Activated naive CD4-positive, alpha-beta T cell treated with anti-CD3 and anti-CD28 coated beads for 36 hours (primary cell): ENCODE measurements at regions not wholly inside any gene's neighbourhood (a gene's known extent, or its start where the extent isn't known, plus 50 kb on each side); places are given as distances from the start of the nearest gene placed in this dataset.

ENCODE experiments used
- CTCF ChIA-PET: fragments of 350-600 bp; sonication (Branson Sonifier 250); formaldehyde crosslinking; loops from one replicate; lab custom pipeline; 2021; ENCODE audit warnings: antibody characterized with exemption; lab: Charles Lee
- DNase-seq: peaks from one replicate; pipeline ENCODE4 v3.0.0-alpha.2; 2020
- H3K27ac Mint-ChIP-seq: one replicate; pipeline ENCODE4 v1.8.0; 2021; ENCODE audit warnings: mild to moderate bottlenecking, mixed read lengths
- H3K27me3 Mint-ChIP-seq: one replicate; pipeline ENCODE4 v1.8.0; 2021; ENCODE audit warnings: low read depth, mixed read lengths
- H3K36me3 Mint-ChIP-seq: one replicate; pipeline ENCODE4 v1.8.0; 2021; ENCODE audit warnings: low read depth, mixed read lengths
- H3K4me1 Mint-ChIP-seq: one replicate; pipeline ENCODE4 v1.8.0; 2021; ENCODE audit warnings: low read depth, mixed read lengths
- H3K4me3 Mint-ChIP-seq: one replicate; pipeline ENCODE4 v1.8.0; 2021; ENCODE audit warnings: mild to moderate bottlenecking, moderate library complexity, mixed read lengths
- H3K9me3 Mint-ChIP-seq: one replicate; pipeline ENCODE4 v1.8.0; 2021; ENCODE audit warnings: mixed read lengths
- intact Hi-C: fragments of 100-400 bp; cut with micrococcal nuclease; formaldehyde crosslinking; loops from one replicate; pipeline ENCODE4 v1.15.1; 2023

DNA sequence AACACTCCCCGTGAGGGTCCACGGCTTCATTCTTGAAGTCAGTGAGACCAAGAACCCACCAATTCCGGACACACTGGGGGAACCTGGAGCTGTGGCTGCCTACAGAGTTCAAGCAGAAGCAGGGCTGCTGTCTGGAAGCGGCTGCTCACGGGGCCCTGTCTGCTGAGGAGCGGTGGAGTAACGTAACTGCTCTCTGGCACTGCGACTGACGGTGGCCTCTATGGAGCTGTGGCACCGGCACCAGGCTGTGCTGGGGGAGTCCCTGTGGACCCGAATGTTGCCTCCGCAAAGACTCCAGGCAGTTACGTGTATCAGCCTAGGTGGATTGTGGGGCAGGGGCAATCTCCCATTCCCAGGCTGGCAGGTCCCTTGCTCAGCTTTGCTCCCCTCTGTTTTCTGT, 703.3 kb upstream of the FRG1 start:
- Mint-ChIP-seq H3K27ac (no peak overlapping the region), H3K36me3 (no peaks in the 10 kb centered on the region), H3K4me1 (no peaks in the 10 kb centered on the region), H3K27me3 (no peaks in the 10 kb centered on the region), H3K4me3 (no peak overlapping the region), H3K9me3 (peaks cover 5% of the 10 kb centered on the region)
- intact Hi-C loops = no loop called here
- DNase-seq = no peak
- CTCF ChIA-PET = no interaction called here

DNA sequence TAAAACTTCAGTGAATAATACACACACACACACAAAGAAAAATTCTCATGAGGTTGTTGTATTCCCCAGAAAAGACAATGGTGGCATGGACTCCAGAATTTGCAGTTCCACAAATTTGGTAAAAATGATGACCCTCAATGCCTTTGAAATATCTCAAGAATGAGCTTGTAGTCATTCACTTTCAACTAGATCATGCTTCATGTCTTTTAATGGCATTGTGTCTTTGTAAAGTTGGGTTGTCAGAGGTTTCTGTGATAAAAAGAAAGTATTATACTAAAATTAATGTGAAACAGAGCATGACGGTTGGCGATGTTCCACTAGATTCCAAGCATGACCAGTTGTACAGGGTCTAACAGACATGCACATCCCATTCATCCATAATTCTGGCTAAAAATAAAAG, 685.0 kb upstream of the FRG1 start:
- no peak overlapping the region for H3K4me3 Mint-ChIP-seq
- H3K4me1 Mint-ChIP-seq = no peaks in the 10 kb centered on the region
- DNase-seq = no peak
- H3K9me3 Mint-ChIP-seq = peaks cover 10% of the 10 kb centered on the region
- H3K36me3 Mint-ChIP-seq = no peaks in the 10 kb centered on the region
- no peaks in the 10 kb centered on the region for H3K27me3 Mint-ChIP-seq
- CTCF ChIA-PET = no interaction called here
- no peak overlapping the region for H3K27ac Mint-ChIP-seq
- intact Hi-C loops = no loop called here

DNA sequence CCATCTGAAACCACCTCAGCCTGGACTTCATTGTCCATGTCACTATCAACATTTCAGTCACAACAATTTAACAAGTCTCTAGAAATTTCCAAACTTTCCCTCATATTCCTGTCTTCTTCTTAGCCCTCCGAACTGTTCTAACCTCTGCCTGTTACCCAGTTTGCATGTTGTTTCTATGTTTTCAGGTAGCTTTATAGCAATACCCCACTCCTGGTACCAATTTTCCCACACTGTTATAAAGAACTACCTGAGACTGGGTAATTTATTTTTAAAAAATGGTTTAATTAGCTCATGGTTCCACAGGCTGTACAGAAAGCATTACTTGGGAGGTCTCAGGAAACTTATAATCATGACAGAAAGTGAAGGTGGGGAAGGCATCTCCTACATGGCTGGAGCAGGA, 679.2 kb upstream of the FRG1 start:
- CTCF ChIA-PET = no interaction called here
- Mint-ChIP-seq H3K27ac (no peak overlapping the region), H3K27me3 (no peaks in the 10 kb centered on the region), H3K4me1 (no peaks in the 10 kb centered on the region), H3K9me3 (peaks cover 7% of the 10 kb centered on the region), H3K36me3 (no peaks in the 10 kb centered on the region), H3K4me3 (no peak overlapping the region)
- intact Hi-C loops = no loop called here
- no peak for DNase-seq

DNA sequence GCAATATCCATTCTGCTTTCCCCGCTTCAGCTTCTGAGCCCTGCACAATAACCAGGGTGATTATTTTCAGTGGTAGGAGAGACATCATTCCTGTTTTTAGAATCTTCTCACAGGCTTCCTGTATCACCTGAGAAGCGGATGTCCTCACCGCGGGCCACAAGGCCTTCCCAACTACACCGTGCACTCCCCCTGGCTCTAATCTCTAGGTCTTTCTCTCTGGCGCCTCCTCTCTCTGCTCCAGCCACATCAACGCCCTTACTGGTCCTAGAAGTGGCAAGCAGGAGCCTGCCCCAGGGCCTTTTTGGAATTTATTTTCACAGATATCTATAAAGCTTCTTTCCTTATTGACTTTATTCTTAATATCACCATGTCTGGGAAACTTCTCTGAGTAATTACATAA, 675.2 kb upstream of the FRG1 start:
- intact Hi-C loops = no loop called here

DNA sequence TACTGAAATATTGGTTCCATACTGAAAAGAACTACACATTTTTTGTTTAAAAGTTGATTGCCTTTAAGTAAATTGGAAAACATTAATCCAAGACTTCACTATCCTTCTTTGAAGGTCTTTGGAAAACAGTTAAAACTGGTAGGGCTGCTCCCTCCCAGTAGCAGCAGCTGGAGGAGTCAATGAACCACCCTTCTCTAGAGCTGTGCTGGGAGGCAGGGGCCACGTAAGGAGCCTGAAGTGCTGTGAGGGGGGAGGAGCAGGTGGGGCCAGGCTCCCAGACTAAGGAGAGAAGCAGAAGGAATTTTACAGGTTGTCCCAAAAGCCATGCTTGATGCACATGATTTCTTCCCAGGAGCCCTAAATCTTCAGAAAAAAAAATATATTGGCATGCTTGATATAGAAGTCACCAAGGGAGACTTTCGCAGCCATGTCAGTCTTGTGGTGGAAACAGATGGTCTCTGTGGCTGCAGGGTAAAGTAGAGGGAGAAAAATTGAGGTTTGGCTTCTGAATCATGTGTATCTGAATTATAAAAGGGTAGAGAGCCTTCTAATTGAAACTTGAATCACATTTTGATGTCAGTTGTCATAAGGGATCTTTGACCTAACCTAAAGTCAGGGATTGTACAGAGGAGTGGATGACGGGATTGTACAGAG, 673.2 kb upstream of the FRG1 start:
- no peak overlapping the region for H3K27ac Mint-ChIP-seq
- no peaks in the 10 kb centered on the region for H3K27me3 Mint-ChIP-seq

More for the DNA sequence above, 675.2 kb upstream of the FRG1 start:
- Mint-ChIP-seq H3K4me3 (no peak overlapping the region), H3K9me3 (peaks cover 17% of the 10 kb centered on the region), H3K27ac (no peak overlapping the region), H3K4me1 (no peaks in the 10 kb centered on the region), H3K36me3 (peaks cover 3% of the 10 kb centered on the region), H3K27me3 (no peaks in the 10 kb centered on the region)
- CTCF ChIA-PET = no interaction called here
- DNase-seq = no peak

DNA sequence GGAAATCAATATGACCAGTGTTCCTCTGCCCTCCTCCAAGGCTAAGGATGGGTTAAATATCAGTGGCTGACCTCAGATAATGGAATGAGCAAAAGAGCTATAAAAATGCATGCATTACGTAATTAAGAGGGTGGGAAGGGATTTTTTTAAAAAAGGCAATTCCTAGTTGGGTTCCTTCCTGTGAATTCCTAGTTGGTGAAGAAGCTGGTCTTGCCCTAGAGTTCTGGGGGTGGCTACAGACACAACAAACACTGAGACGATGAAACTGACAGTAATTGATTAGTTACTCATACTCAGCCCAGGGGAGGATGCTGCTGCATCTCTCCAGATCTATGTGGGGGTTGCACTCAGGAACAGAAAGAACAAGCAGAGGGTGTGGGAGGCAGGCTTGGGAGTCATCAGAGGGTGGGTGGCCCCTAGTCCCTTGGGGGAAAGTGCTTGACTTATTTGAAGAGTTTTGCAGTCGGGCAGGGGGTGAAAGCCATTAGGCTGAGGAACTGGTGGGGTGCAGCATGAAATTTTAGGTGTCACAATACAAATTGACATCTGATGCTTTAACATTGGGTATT, 662.0 kb upstream of the FRG1 start:
- Mint-ChIP-seq H3K4me3 (no peak overlapping the region), H3K27ac (no peak overlapping the region), H3K36me3 (no peaks in the 10 kb centered on the region), H3K27me3 (no peaks in the 10 kb centered on the region), H3K4me1 (no peaks in the 10 kb centered on the region), H3K9me3 (peaks cover 2% of the 10 kb centered on the region)
- intact Hi-C loops = no loop called here
- CTCF ChIA-PET = no interaction called here
- DNase-seq = no peak

More for the DNA sequence above, 673.2 kb upstream of the FRG1 start:
- H3K9me3 Mint-ChIP-seq = peaks cover 10% of the 10 kb centered on the region
- CTCF ChIA-PET = no interaction called here
- intact Hi-C loops = no loop called here
- no peaks in the 10 kb centered on the region for H3K4me1 Mint-ChIP-seq
- no peak overlapping the region for H3K4me3 Mint-ChIP-seq
- H3K36me3 Mint-ChIP-seq = peaks cover 3% of the 10 kb centered on the region
- no peak for DNase-seq

DNA sequence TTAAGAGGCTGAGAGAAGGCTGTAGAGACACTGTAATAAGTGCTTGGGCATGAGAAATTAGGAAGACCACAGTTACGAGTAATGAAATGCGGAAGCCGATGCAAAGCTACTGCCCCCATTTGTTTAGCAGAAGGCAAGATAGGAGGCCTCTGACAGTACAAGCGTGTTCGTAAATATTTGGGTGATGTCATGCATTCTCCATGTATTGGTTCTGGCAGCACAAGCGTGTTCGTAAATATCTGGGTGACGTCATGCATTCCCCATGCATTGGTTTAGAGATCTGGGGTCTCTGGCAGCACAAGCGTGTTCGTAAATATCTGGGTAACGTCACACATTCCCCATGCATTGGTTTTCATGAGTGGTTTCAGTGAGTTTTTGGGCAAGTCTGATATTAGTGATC, 661.5 kb upstream of the FRG1 start:
- intact Hi-C loops = no loop called here
- CTCF ChIA-PET = no interaction called here
- H3K27me3 Mint-ChIP-seq = no peaks in the 10 kb centered on the region
- H3K4me1 Mint-ChIP-seq = no peaks in the 10 kb centered on the region
- H3K9me3 Mint-ChIP-seq = peaks cover 2% of the 10 kb centered on the region
- H3K27ac Mint-ChIP-seq = no peak overlapping the region
- H3K36me3 Mint-ChIP-seq = no peaks in the 10 kb centered on the region
- no peak overlapping the region for H3K4me3 Mint-ChIP-seq
- DNase-seq = no peak

DNA sequence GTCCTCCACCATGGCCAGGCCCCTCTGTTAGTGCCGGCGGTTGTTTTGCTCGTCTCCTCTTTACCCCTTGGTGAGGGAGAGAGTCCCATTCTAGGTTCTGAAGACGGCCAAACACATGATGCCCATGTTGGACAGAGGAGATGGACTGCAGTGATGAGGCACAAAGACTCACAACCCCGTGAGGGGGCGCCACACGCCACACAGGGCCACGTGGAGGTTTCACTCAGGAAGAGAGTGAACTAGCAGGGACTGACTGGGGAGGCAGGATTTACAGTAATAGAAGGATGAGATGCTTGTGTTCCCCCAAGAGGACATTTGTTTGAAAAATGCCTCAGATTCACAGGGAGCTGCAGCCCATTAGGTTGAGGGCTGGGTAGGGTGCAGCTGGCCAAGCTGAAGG, 655.3 kb upstream of the FRG1 start:
- Mint-ChIP-seq H3K4me3 (no peak overlapping the region), H3K27ac (no peak overlapping the region), H3K27me3 (no peaks in the 10 kb centered on the region), H3K36me3 (no peaks in the 10 kb centered on the region), H3K9me3 (peaks cover 5% of the 10 kb centered on the region), H3K4me1 (no peaks in the 10 kb centered on the region)
- DNase-seq = no peak
- CTCF ChIA-PET = no interaction called here
- intact Hi-C loops = no loop called here

DNA sequence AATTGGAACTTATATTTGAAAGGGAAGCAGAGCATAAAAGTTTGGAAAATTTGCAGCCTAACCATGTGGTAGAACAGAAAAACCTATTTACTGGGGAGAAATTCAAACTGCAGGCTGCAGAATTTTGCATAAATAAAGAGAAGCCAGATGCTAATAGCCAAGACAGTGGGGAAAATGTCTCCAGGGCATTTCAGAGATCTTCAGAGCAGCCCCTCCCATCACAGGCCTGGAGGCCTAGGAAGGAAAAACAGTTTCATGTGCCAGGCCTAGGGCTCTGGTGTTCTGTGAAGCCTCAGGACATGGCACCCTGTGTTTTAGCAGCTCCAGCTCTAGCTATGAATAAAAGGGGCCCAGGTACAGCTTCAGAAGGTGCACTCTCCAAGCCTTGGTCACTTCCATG, 648.7 kb upstream of the FRG1 start:
- Mint-ChIP-seq H3K27me3 (no peaks in the 10 kb centered on the region), H3K4me1 (no peaks in the 10 kb centered on the region), H3K36me3 (no peaks in the 10 kb centered on the region), H3K4me3 (no peak overlapping the region), H3K27ac (no peak overlapping the region), H3K9me3 (peaks cover 6% of the 10 kb centered on the region)
- CTCF ChIA-PET = no interaction called here
- no peak for DNase-seq
- intact Hi-C loops = loop anchor here (10.0 kb wide), 1 partner anchor 503 kb away; no protein-coding TSS in a partner anchor

DNA sequence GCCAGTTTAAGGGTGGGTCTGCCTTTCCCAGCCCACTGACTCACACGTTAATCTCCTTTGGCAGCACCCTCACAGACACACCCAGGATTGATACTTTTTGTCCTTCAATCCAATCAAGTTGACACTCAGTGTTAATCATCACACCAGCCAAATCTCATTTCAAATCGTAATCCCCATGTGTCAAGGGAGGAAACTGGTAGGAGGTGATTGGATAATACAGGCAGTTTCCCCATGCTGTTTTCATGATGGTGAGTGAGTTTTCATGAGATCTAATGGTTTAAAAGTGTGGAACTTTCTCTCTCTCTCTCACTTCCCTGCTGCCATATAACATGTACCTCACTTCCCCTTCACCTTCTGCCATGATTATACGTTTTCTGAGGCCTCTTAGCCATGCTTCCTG, 647.2 kb upstream of the FRG1 start:
- no peaks in the 10 kb centered on the region for H3K4me1 Mint-ChIP-seq
- no peak overlapping the region for H3K4me3 Mint-ChIP-seq
- intact Hi-C loops = loop anchor here (10.0 kb wide), 1 partner anchor 501 kb away; no protein-coding TSS in a partner anchor

DNA sequence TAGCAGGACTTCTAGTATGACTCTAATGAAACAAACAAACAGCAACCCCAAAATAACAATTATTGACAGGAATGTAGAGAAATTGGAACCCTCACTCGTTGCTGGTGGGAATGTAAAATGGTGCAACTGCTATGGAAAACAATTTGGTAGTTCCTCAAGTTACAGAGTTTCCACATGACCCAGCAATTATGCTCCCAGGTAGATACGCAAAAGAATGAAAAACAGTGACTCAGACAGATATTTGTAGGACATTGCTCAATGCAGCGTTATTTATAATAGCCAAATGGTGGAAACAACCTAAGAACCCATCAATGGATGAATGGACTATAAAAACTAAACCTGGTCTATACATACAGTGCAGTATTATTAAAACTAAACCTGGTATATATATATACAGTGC, 646.1 kb upstream of the FRG1 start:
- DNase-seq = no peak
- Mint-ChIP-seq H3K27me3 (no peaks in the 10 kb centered on the region), H3K36me3 (no peaks in the 10 kb centered on the region), H3K9me3 (peaks cover 6% of the 10 kb centered on the region), H3K4me3 (no peak overlapping the region), H3K27ac (no peak overlapping the region), H3K4me1 (no peaks in the 10 kb centered on the region)
- CTCF ChIA-PET = interaction anchor here (1.0 kb wide), 1 partner anchor 93 kb away, joined by 3 read pairs; no protein-coding TSS in a partner anchor
- intact Hi-C loops = loop anchor here (10.0 kb wide), 1 partner anchor 500 kb away; no protein-coding TSS in a partner anchor

More for the DNA sequence above, 647.2 kb upstream of the FRG1 start:
- H3K27me3 Mint-ChIP-seq = no peaks in the 10 kb centered on the region
- CTCF ChIA-PET = interaction anchor here (1.0 kb wide), 1 partner anchor 92 kb away, joined by 3 read pairs; no protein-coding TSS in a partner anchor
- peaks cover 6% of the 10 kb centered on the region for H3K9me3 Mint-ChIP-seq
- no peak overlapping the region for H3K27ac Mint-ChIP-seq
- no peak for DNase-seq
- H3K36me3 Mint-ChIP-seq = no peaks in the 10 kb centered on the region

DNA sequence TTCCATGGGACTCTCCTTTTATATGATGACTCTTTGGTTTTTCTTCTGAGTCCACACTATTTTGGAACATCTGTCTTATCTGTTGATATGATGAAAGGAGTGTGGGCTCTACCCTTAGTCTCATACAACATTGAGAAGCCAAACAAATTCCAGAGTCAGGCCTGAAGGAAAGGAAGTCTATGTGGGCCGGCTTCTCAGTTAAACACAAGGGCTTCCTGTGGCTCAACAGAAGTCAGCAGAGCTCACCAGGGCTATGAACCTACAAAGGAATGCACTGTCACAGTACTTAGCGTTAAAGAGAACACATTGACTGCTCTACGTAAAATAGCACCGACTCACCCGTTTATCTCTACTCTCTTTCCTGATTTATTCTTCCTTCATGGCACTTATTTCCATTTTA, 641.0 kb upstream of the FRG1 start:
- Mint-ChIP-seq H3K4me3 (no peak overlapping the region), H3K9me3 (no peaks in the 10 kb centered on the region), H3K27ac (no peak overlapping the region), H3K36me3 (no peaks in the 10 kb centered on the region), H3K27me3 (no peaks in the 10 kb centered on the region), H3K4me1 (no peaks in the 10 kb centered on the region)
- intact Hi-C loops = loop anchor here (10.0 kb wide), 1 partner anchor 495 kb away; no protein-coding TSS in a partner anchor
- CTCF ChIA-PET = interaction anchor here (0.6 kb wide), 1 partner anchor 711 kb away, joined by 3 read pairs; no protein-coding TSS in a partner anchor
- no peak for DNase-seq

DNA sequence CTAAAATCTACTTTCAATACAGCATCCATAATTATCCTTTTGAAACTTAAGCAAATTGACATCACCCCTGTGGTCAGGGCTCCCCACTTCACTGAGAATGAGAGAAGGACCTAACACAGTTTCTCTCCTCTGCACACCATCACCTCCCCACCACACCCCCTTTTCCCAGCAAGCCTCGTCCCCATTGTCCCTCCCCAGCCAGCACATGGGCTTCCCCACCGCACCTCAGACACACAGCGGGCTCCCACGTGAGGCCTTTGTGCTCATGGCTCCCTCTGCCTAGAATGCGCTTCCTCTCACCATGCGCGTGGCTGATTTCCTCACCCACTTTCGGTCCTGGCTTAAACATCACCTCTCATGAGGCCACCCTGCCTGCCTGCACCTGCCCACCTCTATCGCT, 639.0 kb upstream of the FRG1 start:
- intact Hi-C loops = no loop called here
- no peak overlapping the region for H3K4me3 Mint-ChIP-seq
- DNase-seq = no peak
- H3K36me3 Mint-ChIP-seq = no peaks in the 10 kb centered on the region
- H3K27ac Mint-ChIP-seq = no peak overlapping the region
- no peaks in the 10 kb centered on the region for H3K9me3 Mint-ChIP-seq
- no peaks in the 10 kb centered on the region for H3K4me1 Mint-ChIP-seq
- CTCF ChIA-PET = no interaction called here
- no peaks in the 10 kb centered on the region for H3K27me3 Mint-ChIP-seq
